Occipital lobe (tissue), 1 donor: ENCODE measurements at regions not wholly inside any gene's neighbourhood (a gene's known extent, or its start where the extent isn't known, plus 50 kb on each side); places are given as distances from the start of the nearest gene placed in this dataset.
"Not testable (repeated sequence)": the region's sequence is repeated elsewhere in the genome, so short reads cannot be mapped to it uniquely, and the experiment has no call there.

Source experiments
- DNase-seq: peaks from one replicate; lab custom pipeline; 2025; lab: John Stamatoyannopoulos, UW

DNA sequence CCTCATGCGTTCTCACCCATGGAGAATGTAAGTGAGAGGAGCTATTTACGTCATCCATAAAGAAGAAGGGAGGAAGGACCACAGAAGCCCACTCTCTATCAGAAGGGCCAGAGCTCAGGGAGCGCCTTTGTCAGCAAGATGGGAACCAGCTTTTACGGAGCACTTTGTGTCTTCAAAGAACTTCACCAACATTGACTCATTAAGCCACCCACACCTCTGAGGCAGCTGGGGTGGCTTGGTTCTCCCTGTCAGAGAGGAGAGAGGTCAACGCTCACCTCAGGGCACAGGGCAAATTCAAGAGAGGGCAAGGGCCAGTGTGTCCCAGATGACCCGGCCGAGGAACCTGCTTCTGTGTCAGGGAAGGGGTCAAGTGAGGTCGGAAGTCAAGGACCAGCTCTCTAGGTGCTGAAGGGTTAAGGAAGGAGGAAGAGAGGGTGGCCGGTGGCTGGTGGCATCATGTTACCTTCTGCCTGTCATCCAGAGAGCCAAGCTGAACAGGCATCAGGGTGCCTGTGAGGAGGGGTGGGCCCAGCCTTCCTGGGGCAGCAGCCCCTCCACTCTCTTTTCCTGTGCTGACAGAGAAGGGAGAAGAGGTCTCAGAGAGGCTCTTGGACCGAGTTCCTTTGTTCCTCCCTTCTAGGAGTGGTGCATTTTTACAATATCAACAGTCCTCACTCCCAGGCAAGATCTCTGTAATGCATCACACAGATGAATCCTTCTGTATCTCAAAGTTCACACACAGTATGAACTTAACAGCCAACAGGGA, 109.0 kb downstream of the ETS2 start:
- DNase-seq, result no peak

DNA sequence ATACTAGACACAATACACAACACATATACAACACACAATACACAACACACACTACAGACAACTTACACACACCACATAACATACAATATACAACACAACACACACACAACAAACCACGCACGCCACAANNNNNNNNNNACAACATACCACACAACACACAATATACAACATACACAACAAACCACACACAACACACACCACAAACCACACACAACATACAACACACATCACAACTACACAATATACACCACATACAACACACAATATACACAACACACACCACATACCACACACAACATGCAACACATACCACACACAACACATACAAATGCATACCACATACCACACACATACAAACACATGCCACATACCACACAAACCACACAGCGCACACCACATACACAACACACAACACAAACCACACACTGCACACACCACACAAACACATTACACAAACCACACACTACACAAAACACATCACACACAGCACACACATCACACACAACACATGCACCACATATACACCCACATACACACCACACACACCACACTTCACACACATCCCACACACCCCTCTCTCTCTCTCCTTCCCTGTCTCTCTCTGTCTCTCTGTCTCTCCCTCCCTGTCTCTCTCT, 108.3 kb downstream of the ETS2 start:
- no peak for DNase-seq

DNA sequence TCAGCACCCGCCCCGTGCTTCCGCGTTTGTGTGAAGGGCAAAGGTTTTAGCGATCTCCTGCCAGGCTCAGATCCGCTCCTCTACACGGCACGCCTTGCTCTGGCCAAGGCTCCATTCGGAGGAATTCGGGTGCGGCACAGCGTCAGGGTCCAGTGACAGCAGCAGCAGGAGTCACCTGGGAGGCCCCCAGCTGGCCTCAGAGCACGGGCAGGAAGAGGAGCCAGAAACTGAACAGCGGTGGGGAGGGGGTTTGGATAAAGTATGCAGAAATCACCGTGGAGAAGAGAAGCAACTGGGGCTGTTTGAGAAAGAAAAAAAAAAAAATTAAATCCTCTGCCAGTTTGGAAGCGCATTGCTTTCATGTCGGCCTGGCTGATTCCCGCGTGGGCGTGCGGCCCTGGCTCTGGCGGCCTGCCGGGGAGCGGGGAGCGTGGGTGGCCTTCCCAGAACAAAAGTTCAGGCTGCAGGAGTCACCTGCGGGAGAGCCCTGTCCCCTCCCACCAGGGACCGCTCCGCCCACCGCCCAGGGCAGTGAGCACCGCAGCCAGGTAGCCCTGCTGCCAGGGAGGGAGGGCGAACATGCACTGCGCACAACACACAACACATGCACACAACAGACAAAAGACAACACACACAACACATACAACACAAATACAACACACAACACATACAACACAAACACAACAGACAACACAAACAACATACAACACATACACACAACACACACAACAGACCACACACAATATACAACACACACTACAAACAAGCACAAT, 107.6 kb downstream of the ETS2 start:
- peak; percentile 72 for DNase-seq

DNA sequence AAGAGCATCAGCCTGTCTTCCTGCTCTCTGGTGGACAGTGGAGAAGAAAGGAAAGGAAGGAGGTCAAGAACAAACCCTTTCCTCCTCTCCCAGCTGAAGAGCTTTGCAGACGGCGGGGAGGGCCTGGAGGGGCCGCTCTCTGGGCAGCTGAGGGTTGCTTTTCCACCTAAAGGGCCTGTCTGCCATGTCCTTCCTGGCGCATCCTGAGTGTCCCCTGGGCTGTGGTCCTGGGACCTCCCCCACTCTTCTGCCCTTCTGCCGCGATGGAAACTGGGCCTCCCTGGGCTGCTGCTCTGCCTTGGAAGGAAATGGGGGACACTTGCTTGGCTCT, 107.0 kb downstream of the ETS2 start:
- DNase-seq, result no peak

DNA sequence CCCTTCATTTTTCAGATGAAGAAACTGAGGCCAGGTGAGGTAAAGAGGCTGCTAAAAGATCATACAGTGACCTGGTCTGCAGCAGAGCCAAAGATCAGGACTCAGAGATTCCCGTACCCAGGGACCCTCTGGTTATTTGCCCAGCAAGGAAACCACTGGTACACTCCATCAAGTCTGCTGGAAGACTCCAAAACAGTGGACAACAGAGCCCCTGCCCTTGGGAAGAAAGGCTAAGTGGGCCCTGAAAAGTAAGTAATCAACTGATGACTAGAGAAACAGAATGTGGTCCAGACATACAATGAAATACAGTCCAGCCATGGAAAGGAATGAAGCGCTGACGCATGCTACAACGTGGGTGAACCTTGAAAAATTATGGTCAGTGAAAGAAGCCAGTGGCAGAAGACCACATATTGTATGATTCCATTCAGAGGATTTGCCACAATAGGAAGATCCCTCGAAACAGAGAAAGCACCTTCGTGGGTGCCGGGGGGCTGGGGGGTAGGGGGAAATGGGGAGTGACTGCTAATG, 106.4 kb downstream of the ETS2 start:
- no peak for DNase-seq

DNA sequence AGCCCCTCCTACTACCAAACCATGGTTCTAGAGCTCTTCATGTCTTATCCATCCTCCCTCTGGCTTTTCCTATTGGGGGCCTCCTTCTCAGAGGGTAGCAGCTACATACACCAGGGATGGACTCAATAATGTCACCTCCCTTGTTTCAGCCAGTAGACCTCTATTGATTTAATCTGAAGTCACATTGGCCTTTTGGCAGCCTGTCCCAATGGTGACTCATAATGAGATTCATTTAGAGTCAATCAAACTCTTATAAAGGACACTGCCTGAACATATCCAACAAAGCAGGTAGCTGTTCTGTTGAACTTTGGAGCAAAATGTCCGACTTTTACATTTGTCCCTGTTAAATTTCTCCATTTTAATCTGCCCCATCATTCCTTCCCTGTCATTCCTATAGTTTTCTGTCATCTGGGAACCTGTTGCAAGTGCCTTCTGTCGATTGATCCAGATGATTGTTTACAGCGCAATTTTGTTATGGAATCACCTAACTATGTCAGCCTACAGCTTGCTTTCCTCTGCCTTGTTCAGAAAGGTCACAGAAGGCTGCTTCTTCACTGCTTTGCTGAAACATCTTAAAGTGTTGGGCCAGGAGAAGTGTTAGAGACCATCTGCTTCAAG, 105.9 kb downstream of the ETS2 start:
- DNase-seq, result no peak

DNA sequence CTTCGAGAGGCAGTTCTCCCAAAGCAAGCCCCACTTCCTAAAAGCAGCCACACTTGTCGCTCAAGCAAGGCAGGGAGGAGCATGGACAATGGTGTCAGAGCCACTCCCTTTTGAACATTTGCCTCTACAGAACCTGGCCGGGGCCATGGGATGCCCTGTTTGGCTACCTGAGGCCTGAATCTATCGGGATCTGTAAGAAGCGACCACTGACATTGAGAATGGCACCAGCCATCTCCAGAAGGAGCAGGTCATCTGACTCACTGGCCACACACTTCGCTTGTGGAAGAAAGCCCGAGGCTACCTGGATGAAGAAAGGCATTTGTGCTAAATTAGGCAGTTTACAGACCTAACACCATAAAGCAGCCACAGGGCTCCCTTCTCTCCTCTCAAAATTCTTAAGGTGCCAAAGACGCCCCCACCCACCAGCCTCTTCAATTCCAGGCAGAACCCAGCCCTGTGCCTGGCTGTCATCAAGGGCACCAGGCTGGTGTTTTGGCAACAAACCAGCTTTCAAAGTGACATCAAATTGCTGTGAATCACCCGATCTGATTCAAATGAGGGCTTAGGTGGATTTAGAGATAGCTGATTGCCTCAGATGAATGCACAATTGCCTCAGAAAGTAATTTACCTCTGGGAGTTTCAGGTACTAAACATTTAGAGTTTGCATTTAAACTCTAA, 104.8 kb downstream of the ETS2 start:
- no peak for DNase-seq

DNA sequence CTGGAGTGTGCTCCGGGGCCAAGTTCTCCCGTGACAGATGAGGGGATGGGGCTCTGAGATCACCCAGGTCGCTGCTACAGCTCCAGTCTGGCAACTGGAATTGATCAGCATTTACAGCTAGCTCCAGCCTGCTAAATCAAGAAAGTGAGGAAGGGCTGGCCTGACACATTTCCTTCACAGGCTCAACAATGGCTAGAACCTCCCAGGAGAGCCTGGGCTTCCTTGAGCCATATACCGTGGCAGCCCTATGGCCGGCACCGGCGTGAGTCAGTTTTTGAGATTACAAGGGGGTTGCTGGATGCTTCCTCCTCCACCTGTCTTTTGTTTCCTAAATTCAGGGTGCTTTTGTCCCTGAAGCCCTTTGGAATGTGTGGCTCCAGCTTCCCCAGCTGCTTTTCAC, 104.2 kb downstream of the ETS2 start:
- no peak for DNase-seq

DNA sequence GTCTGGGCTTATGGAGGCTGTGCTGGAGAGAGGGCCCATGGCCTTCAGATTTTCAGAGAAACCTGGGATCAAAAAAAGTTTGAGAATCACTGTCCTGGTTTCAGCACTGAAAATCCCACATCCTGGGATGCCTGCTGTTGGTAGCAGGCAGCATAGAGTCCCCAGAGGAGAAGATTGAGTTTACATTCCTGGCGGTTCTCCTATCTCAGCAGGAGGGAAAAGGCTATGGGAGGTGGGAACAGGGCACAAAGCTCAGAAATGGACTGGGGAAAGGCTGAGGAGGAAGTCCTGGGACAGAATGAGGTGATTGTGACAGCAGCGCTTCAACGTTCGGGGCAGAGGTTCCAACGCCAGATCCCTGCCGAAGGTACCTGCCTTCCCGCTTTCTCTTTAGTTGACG, 103.4 kb downstream of the ETS2 start:
- DNase-seq, result no peak

DNA sequence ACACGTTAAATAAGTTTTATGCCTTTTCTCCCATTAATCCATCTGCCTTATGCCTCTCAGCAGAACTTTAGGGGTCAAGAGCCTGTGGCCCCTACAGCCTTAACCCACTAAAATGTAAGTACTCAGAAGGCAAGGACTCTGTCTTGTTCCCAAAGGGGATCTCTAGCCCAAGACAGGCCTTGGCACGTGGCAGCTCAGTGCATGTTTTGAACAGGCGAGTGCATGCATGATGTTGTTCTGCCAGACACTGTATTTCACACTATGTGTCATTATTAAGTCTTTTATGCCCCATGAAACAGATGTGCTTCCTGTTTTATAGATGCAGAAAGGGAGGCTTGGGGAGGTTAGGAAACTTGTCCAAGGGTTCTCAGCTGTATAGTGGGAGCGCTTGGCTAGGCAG, 102.8 kb downstream of the ETS2 start:
- no peak for DNase-seq

DNA sequence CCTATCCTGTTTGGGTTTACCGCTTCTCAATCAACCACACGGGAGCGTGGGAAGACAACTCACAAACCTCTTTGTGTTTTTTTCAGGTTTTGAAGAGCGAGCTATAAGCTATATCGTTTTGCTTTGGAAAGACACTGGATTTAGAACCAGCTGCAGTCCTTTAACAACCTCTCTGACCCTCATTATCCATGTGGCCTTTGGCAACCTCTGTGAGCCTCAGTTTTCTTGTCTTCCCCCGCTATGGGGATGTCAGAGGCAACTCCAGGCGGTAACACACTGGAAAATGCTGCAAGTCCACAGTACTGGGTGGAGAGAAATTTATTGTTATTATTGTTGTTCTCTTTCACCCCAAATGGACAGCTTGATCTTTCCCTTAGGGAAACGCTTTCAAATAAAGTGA, 100.0 kb downstream of the ETS2 start:
- no peak for DNase-seq

DNA sequence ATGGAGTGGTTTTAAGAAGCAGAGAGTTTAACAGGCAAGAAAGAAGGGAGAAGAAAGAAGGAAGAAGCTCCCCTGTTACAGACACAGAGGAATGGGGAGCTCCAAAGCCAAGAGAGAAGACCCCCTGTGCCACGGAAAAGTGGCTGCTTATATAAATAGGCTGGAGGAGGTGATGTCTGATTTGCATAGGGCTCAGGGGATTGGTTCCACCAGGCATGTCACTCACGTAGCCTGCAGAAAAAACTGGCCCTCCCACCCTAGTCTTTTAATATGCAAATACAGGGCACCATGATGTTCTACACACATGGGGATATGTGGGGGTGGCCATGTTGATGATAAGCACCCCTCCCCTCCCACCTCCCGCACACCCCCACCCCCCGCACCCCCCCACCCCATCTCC, 99.6 kb downstream of the ETS2 start:
- DNase-seq, result no peak

DNA sequence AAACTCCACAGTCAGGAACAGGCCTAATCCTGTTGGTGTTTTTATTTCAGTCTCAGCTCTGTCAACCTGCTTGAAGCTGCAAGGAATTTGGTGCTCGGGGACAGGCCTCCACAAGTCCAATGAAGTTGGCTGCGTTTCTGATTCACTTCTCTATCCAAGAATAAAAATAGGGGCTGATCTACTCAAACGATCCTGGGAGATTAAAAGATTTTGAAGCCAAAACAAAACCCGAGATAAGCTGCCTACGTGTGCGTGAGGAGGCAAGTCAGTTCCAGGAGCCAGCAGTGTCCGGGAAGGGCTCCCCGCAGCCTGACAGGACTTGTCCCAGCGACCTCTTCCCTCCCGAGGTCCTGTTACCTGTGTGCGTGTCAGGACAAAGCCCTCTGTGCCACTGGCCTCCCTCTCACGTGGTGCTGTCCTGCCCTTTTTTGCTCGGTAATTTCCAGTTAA, 98.0 kb downstream of the ETS2 start:
- DNase-seq, result no peak

DNA sequence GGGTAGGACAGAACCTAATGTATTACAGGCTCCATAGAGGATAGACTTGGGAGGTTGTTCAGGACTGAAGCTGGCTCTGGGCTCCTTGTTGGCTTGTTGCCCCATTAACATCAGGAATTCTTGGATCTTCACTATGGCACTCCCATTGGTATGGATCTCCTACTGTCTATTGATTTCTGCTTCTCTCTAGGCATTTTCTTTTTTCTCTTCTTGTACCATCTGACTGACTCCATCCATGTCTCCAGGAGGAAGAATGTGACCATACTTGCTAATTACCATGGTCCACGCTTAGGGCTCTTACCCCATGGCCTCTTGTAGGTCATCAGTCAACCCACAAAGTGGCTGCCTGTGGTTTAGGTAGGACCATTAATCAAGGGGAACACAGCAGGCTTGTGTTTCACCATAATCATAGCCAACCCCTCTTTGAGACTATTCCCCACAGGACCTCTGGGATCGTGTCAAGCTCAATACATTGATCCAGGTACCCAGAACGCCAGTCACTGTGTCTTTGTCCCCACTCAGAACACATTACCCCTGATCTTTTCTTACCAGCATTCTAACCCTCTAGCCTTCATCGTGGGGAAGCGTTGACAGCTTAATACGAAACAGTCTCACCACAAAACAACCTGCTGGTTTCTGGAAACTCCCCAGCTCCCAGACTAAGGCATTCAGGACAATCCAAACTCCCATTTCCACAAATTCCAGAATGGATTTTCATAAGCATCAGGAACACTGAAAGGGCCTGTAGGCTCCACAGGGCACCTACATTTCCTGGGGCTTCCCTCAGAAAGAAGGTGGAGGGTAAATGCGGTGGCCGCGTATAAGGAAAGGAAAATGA, 97.1 kb downstream of the ETS2 start:
- DNase-seq, result no peak

DNA sequence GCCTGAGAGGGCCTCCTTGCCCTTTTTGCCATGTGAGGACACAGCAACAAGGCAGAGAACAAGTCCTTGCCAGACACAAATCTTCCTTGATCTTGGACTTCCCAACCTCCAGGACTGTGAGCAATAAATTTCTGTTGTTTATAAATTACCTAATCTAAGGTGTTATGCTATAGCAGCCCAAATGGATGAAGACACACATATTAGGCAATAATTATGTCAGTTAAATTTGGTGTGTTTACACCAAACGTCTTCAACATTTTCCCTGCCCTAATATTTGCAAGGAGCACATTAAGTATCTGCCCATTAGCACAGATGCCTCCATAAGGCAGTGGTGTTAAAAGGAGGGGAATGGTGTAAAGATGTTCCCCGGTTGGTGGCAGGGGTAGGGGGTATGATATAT, 94.8 kb downstream of the ETS2 start:
- DNase-seq, result no peak

DNA sequence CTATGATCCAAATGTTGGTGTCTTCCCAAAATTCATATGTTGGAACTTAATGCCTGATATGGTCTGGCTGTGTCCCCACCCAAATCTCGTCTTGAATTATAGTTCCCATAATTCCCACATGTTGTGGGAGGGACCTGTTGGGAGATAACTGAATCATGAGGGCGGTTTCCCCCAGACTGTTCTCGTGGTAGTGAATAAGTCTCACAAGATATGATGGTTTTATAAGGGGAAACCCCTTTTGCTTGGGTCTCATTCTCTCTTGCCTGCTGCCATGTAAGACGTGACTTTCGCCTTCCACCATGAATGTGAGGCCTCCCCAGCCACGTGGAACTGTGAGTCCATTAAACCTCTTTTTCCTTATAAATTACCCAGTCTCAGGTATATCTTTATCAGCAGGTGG, 94.3 kb downstream of the ETS2 start:
- DNase-seq, result not testable (repeated sequence)

DNA sequence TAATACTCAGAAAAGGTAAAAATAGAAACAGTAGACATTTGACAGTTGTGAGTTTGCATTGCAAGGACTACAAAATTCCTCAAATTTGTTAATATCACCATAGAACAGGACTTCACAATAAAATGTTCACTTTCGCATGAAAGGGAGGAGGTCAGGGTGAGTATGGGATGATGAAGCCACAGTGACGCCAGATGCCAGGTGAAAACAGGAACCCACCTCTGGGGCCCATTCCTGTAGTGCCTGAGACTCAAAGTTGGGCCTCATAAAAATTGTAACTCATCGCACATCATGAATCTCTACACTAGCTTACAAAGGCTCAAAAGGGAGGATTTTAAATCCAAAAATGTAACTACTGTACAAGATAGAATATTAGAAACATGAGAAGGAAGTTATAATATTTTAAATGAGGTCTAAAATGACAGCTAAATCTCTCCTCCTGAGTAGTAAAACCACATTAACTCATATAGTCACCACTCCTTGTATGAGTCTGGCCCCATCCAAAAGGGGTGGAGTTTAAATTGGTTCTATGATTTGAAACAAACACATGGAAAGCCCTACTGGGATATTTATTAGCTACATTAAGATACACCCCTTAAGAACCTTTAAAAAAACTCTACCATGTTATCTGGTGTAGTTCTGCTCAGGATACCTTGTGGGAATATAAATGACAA, 93.7 kb downstream of the ETS2 start:
- no peak for DNase-seq

DNA sequence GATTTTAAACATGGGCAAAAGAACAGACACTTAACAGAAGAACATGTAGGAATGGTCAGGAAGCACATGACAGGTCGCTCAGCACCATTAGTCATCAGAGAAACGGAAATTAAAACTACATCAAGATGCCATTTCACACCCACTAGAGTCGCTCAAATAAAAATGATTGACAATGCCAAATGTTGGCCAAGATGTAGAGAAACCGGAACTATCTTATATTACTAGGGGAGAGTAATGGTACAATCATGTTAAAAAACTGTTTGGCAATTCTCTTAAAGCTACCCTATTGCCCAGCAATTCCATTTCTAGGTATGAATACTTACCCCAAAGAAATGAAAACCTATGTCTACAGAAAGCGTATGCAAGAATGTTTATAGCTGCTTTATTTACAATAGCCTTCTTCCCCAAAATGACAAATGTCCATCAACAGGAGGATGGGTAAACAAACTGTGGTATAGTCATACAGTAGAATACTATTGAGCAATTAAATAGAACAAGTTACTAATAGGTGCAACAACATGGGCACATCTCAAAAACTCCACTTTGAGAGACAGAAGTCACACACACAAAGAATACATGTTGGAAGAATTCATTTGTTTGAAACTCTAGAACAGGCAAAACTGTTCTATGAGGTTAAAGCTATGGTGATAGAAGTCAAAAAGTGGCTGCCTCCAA, 92.8 kb downstream of the ETS2 start:
- DNase-seq, result no peak
